ENCODE measurements at regions not wholly inside any gene's neighbourhood (a gene's known extent, or its start where the extent isn't known, plus 50 kb on each side); places are given as distances from the start of the nearest gene placed in this dataset.
"Not testable (repeated sequence)": the region's sequence is repeated elsewhere in the genome, so short reads cannot be mapped to it uniquely, and the experiment has no call there.

DNA sequence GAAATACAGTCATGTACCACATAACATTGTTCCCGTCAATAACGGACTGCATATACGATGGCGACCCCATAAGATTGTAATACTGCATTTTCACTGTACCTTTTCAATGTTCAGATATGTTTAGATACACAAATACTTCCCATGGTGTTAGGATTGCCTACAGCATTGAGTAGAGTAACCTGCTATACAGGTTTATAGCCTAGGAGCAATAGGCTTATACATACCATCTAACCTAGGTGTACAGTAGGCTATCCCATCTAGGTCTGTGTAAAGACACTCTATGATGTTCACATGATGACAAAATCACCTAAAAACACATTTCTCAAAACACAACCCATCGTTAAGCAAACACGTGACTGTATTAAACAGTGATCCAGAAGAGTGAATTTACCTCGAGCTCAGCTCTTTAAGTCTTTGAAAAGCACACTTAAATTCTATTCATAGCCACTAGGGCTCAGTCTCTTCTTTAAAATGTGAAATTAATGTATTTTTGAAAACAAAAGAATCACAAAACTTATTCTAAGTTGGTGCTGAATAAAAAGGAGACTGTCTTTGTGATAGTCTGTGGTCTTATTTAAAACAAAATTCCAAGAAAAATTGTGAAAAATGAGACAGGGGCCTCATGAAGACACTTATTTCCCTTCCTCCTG, 239.1 kb upstream of the ARID2 start:
- intact Hi-C loops (cut with micrococcal nuclease) = no loop called here

DNA sequence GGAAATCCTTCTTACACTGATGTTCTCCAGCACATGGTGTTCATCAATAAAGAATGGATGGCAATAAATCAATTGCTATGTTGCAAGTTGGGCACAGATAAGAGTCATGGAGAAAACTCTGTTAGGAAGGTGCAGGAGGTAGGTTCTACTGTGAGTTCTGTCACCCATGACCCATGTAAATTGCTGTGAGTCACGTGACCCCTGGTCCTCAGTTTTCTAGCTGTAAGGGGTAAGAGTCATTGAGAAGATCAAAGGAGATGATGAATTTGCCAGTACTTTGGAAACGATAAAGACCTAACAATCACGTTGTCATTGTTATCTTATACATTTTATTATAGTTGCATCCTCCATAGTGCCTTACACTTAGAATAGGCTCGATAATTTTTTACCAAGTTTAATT, 235.2 kb upstream of the ARID2 start:
- intact Hi-C loops (cut with micrococcal nuclease) = no loop called here

DNA sequence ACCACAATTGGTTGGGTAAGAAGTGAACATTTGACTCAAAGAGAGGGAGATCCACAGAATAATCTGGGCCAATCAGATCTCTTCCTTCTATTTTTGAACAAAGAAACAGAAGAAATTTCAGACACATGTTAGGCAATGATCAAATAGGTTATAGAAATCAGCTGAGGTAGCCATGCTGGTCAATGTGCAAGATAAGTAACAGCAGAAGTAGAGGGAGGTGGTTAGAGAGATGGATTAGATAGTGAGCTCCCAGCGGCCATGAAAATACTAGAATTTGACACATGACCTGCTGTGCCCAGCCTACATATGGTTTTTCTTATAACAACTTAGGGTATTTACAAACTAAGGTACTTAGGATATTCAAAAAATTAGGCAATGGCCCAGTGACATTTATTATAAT, 230.9 kb upstream of the ARID2 start:
- intact Hi-C loops (cut with micrococcal nuclease) = no loop called here

DNA sequence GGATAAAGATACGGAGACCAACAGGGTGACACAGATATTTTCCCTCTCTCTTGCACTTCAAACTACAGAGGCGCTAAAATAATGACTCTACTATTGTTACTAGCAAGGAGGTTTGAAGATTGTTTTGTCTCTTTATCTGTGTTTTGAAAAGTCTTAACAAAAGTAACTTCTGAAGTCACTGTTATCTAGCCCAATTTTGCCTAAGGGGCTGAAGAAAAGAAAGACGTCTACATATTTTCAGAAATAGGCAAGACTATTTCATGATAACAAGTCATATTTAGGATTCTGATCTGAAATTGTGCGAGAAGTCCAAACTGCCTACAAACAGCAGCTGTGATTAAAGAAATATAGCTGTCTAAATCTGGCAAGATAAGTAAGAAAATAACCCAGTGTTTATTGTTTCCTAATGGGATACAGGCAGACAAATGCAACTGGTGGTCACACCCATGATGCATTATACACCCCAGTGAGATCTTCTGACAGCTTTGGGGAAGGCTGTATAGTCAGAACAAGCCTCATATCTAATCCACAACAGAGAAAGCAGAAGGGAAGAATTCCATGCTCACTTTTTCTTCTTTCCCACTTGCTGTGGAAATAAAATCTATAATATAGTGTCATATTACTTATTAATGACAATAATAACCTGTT, 226.9 kb upstream of the ARID2 start:
- intact Hi-C loops (cut with micrococcal nuclease) = no loop called here

DNA sequence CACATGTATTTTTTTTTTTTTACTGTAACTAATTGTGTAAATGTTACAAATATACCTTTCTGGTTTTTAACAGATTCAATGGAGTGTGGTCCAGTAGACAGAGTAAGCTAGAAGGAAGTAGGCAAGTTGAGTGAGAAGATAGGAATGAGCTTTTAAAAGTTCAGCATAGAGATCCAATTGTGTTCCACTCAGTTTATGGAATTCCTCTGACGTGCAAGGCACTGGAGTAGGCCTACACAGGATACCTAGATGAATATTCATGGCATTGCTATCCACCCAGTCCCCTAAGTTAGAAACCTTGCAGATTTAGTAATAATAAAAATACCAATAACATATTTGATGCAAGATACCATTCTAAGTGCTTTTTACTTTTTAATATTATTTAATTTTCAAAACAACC, 225.6 kb upstream of the ARID2 start:
- intact Hi-C loops (cut with micrococcal nuclease) = no loop called here

DNA sequence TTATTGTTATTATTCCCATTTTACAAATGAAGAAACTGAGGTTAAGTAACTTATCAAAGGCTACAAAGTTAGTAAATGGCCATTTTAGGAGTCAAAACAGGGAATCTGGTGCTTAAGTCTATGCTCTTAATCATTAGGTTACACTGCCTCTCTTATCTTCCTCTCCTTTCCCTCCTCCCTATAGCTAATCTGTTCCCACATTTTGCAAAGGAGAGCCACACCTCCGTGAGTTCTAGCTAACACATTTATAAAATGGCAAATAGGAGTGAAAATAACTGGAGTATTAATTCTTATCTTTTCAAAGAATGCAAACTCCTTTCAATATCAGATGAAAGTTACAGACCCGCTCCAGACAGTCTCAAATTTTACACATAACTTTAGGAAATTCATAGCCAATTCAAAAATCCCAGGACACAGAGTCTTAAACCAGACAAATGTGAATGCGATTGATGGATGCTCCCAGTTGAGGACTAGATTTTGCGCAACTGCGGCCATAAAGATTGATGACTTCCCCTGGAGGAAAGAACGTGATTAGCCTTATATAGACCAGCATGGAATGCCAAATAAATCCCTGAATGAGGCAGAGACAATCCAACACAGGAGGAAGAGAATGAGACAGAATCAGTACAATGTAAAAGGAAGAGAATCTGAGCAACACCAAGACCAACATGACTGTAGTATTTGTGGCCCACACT, 225.0 kb upstream of the ARID2 start:
- intact Hi-C loops (cut with micrococcal nuclease) = no loop called here

DNA sequence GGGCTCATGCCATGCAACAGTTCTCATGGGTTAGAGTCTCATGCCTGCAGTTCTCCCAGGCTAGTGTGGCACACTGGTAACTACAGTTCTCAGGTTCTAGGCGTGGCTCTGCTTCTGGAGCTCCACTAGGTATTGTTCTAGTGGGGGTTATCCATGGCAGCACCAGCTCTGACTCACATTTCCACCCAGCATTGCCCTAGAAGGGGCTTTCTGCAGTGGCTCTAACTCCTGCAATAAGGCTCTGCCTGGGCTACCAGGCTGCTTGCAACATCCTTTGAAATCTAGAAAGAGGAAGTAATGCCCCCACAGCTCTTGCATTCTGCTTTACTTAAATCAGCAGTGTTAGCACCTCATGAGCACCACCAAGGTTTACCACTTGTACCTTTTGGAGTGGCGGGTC, 220.3 kb upstream of the ARID2 start:
- intact Hi-C loops (cut with micrococcal nuclease) = no loop called here

DNA sequence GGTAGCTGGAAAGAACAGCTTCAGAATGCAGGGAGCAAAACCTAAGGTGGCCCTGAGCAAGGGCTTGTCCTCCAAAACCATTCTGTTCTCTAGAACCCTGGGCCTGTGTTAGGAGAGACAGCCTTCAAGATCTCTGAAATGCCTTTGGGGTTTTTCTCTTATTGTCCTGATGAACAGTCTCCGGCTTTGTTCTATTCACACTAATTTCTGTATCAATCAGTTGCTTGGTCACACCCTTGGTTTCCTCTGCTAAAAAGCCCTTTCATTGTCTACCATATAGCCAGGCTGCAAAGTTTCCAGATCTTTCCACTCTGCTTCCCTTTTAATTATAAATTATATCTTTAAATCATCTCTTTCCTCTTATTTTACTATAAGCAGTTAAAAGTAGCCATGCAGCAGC, 219.9 kb upstream of the ARID2 start:
- intact Hi-C loops (cut with micrococcal nuclease) = no loop called here

DNA sequence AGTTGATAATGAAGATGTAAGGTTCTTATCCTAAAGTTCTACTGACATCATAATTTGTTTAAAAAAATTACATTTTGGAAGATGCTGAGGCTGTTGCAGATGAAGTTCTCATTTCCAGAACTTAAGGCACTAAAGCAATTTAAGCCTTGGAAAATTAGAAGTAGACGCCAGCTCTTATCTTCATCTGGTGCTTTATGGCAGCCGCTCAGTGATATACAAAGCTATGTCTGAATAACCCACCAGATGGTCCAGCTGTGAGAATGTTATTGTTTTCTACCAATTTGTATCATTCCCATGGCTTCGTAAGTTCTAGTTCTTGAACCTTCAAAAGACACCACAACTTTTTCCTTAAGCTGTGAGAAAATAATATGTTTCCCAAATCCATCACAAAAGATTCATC, 212.1 kb upstream of the ARID2 start:
- intact Hi-C loops (cut with micrococcal nuclease) = loop anchor here (5.0 kb wide), 1 partner anchor 300 kb away; the partner anchor contains the start of gene ANO6

DNA sequence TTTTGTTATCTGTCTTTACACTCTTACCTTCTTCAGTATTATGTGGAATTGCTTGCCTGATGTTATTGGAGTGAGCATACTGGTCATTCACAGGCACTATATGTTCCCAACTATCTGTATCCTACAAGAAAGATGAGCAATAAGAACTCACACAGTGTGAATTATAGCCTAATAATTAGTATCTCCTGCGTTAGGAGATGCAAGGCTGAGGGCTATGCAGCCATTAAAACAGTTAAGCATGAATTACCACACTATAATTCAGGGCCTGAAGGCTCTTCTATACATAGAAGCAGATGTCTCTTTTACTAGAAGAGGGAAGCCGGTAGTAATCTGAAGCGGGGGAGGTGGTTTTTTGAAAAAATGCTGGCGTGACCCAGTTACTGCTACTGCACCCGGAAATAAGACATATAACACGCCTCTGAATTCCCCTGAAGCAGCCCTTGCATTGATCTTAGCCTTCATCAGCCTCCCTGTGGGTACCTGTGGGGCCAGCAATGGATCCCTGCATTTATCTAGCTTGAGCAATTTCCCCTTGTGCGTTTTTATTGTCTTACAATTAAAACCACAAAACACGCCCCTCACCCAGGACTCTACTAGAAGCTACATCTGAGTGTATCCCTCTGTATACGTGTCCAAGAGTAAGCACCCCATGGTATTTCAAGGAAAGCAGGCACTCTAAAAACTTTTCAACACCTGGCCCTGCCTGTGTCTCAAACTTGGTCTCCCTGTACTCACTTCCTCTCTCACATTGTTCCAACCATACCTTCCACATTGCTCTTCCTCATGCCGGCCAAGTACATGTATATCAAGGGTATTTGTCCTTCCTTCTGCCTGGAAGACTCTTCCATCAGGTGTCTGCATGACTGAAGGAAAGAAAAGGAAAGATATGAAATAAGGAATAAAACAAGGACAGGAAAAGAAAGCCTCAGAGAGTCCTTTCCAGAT, 210.9 kb upstream of the ARID2 start:
- intact Hi-C loops (cut with micrococcal nuclease) = loop anchor here (1.0 to 5.0 kb wide), 4 partner anchors 11 to 472 kb away; partner anchors contain the start of genes ANO6 and SCAF11

DNA sequence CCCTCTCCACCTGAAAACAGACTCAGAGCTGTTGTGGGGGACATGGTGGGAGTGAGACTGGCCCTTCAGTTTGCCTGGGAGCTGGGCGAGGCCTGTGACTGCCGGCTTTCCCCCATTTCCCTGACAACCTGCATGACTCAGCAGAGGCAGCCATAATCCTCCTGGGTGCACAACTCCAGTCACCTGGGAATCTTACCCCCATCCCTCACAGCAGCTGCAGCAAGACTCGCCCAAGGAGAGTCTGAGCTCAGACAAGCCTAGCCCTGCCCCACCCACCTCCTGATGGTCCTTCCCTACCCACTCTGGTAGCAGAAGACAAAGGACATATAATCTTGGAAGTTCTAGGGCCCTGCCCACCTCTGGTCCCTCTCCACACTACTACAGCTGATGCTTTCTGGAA, 207.3 kb upstream of the ARID2 start:
- intact Hi-C loops (cut with micrococcal nuclease) = no loop called here

DNA sequence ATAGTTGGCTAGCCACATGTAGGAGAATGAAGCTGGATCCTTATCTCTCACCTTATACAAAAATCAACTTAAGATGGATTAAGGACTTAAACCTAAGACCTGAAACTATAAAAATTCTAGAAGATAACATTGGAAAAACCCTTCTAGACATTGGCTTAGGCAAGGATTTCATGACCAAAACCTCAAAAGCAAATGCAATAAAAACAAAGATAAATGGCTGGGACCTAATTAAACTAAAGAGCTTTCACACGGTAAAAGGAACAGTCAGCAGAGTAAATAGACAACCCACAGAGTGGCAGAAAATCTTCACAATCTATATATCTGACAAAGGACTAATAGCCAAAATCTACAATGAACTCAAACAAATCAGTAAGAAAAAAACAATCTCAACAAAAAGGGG, 202.7 kb upstream of the ARID2 start:
- intact Hi-C loops (cut with micrococcal nuclease) = not testable (repeated sequence)

DNA sequence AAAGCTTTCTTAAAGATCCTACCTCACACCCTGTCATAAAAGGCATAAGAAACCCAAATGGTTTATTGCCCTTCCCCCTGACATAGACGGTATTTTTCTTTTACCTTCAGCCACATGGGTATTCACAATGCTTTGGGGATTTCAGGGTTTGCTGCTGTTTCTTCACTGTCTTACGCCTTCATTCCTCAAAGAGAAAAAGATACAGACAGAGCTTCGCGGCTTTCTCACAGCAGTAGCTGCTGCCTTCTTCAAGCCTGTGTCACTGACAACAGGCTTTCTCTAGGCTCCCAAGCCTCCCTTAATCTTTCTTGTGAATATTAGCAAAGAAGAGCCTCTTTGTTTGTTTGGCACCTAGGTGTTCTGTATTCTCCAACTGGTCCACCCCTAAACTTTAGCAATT, 197.4 kb upstream of the ARID2 start:
- intact Hi-C loops (cut with micrococcal nuclease) = no loop called here

DNA sequence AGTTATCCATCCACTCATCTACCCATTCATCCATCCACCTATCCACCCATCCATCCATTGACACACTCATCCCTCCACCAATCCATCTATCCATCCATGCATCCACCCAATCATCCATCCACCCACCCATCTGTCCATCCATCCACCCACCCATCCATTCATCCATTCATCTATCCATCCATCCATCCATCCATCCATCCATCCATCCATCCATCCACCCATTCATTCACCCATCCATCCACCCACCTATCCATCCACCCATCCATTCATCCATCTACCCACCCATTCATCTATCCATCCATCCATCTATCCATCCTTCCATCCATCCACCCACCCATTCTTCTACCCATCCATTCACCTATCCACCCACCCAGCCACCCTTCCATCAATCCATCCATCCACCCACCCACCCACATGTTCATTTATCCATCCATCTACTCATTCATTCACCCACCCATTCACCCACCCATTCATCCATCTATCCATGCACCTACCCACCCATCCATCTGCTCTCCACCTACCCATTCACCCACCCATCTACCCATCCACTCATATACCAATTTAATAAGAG, 193.8 kb upstream of the ARID2 start:
- intact Hi-C loops (cut with micrococcal nuclease) = no loop called here

DNA sequence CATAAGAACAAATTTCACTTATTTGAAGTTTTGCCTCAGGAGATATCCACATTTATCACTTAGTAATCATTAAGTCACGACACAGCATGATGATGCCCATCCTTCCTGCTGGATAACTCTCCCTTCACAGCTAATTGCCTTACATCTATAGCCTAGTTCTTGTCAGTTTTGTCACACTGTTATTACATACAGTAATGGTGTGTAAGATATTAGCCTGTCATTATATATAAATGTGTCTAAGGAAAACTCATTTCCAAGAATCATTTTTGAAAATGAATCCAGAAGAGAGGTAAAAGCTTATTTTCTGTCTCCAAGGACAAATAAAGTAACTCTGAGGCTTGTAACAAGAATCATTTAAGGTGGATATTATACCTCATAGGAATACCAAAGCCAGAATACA, 193.2 kb upstream of the ARID2 start:
- intact Hi-C loops (cut with micrococcal nuclease) = no loop called here

DNA sequence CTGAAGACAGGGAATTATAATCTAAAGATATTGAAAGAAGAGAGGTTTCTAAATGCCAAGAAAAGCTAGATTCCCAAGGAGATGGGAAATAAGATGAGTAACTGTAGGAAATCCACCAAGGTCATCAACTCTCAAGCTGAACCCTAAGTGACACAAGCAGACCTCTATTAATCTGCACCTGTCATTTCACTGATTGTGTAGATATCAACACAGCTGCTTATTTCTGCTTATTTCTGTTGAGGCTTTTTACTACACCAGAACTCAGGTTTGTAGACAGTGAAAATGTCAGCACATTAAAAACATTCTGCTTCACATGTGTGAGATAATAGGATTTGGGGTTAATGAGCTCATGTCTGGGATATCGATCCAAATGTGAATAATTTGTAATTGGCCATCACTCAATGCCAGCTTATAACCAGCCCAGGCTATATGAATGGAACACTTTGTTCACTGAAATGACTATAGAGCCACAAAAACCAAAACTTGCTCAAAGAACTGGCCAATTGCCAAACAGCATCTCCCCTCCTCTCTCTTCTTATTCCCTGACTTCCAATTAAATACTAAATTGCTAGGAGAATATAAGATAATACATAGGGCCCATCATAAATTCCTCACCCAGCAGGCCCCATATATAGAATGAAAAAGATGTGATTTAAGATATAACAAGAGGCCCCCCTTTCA, 188.7 kb upstream of the ARID2 start:
- intact Hi-C loops (cut with micrococcal nuclease) = loop anchor here (5.0 to 10.0 kb wide), 4 partner anchors 126 to 466 kb away; no protein-coding TSS in a partner anchor

DNA sequence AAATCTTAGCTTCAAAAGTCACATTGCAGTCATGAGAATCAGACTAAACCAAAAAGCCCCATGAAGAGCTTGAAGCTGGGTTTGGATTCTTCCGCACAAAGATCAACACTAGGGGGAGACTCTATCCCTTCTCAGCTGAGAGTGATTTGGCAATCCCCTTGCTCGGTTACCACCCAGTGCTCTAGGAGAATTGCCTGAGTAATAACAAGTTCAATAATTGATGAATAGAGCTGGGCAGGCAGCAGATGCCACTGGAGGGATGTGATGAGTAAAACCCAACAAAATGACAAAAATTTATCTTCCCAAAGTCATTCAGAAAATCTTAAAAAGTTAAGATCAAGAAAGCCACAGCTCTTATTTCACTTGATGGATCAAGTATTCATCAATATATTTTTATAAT, 185.6 kb upstream of the ARID2 start:
- intact Hi-C loops (cut with micrococcal nuclease) = loop anchor here (1.0 to 10.0 kb wide), 9 partner anchors 123 to 463 kb away; partner anchors contain the start of gene SCAF11

DNA sequence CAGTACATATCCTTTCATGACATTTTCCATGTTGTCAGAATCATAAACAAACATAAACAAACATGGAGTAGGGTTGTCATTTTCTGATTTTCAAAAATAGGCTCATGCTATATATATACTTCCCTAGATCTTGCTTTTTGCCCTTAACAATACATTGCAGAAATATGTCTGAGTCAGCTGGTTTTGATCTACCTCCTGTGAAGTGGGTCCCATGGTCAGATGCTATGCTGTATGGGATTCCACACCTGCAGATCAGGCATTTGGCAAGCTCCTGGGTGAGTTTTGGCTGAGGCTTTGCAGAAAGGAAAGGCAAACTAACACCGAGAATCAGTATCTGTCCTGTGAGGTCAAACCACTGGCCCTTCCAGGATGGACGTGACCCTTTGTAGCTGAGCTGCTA, 183.0 kb upstream of the ARID2 start:
- intact Hi-C loops (cut with micrococcal nuclease) = loop anchor here (1.0 to 10.0 kb wide), 2 partner anchors 18 to 388 kb away; no protein-coding TSS in a partner anchor

DNA sequence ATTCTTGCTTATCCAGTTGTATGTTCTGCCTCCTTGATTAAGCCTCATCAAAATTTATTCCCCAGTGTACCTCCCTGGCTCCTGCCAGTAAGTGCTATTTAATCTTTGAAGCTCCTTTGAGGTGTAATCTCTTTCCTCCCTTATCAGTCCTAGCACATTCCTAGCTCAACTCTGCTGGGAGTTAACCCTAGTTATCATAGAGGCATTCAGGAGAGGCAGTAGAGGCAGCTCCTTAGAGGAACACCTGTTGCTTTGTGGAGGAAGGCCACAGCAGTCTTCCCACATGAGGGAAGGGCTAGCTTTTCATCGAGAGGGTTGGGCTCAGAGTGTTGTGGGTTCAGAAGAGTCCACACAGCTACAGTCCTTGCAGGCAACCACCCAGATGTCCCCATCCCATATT, 182.4 kb upstream of the ARID2 start:
- intact Hi-C loops (cut with micrococcal nuclease) = loop anchor here (10.0 kb wide), 1 partner anchor 388 kb away; no protein-coding TSS in a partner anchor

DNA sequence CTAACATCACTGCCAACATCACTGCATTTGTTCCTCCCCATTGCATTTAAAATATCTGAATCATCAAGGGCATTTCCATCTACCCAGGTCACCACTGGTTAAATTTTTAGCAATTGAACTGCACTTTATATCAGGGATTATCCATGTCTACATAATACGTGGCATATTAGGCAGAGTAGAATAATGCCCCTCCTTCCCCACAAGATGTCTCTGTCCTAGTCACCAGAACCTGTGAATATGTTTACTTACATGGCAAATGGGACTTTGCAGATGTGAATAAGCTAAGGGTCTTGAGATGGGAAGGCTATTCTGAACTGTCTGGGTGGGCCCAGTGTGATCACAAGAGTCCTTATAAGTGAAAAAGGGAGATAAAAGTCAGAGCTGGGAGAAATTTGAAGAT, 181.7 kb upstream of the ARID2 start:
- intact Hi-C loops (cut with micrococcal nuclease) = loop anchor here (10.0 kb wide), 1 partner anchor 387 kb away; no protein-coding TSS in a partner anchor

Data from T-helper 1 cell treated with Interleukin-12 subunit alpha and Interleukin-12 subunit beta and Interleukin-4 antibody, amounts not matched to agents 30 ng/mL and 1 ng/mL, for 36 hours (primary cell).